C4-2B (cell line): ENCODE measurements at regions not wholly inside any gene's neighbourhood (a gene's known extent, or its start where the extent isn't known, plus 50 kb on each side); places are given as distances from the start of the nearest gene placed in this dataset.

Experiments used
- H3K27ac ChIP-seq: fragments of 450-650 bp; 2 replicates; pipeline ENCODE4 v1.5.1; 2017
- ZFX ChIP-seq: fragments of 450-650 bp; IDR thresholded peaks from 2 replicates; pipeline ENCODE4 v1.6.1; 2017
- TF ChIP-seq, protein P1 (sequence below): fragments of 450-650 bp; conservative IDR thresholded peaks from 2 replicates; pipeline ENCODE4 v1.5.1; 2017; ENCODE audit warnings: mild to moderate bottlenecking

DNA sequence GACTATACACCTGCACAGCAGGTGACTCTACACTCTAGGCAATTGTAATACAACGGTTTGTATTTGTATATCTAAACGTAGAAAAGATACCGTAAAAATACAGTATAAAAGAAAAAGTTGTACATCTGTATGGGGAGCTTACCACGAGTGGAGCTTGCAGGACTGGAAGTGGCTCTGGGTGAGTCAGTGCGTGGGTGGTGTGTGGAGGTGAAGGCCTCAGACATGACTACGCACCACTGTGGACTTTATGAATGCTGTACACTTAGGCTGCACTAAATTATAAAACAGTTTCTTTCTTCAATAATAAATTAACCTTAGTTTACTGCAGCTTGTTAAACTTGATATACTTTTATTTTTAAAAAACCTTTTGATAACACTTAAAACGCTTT, 85.0 kb upstream of the FAT1 start:
- TF ChIP-seq, protein P1, sequence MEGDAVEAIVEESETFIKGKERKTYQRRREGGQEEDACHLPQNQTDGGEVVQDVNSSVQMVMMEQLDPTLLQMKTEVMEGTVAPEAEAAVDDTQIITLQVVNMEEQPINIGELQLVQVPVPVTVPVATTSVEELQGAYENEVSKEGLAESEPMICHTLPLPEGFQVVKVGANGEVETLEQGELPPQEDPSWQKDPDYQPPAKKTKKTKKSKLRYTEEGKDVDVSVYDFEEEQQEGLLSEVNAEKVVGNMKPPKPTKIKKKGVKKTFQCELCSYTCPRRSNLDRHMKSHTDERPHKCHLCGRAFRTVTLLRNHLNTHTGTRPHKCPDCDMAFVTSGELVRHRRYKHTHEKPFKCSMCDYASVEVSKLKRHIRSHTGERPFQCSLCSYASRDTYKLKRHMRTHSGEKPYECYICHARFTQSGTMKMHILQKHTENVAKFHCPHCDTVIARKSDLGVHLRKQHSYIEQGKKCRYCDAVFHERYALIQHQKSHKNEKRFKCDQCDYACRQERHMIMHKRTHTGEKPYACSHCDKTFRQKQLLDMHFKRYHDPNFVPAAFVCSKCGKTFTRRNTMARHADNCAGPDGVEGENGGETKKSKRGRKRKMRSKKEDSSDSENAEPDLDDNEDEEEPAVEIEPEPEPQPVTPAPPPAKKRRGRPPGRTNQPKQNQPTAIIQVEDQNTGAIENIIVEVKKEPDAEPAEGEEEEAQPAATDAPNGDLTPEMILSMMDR, result no peak
- TF ChIP-seq ZFX, result no peak
- no peak overlapping the region for H3K27ac ChIP-seq

DNA sequence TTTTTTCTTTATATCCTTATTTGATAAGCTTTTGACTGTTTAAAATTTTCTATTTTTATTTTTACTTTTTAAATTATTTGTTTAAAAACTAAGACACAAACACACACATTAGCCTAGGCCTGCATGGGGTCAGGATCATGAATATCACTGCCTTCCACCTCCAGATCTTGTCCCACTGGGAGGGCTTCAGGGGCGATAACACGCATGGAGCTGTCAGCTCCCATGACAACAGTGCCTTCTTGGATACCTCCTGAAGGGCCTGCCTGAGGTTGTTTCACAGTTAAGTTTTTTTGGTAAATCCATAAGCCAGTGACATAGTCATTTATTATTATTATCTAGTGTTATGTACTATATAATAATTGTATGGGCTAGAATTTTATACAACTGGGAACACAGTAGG, 85.4 kb upstream of the FAT1 start:
- H3K27ac ChIP-seq, result no peak overlapping the region
- TF ChIP-seq, protein P1, result no peak
- TF ChIP-seq ZFX, result no peak

DNA sequence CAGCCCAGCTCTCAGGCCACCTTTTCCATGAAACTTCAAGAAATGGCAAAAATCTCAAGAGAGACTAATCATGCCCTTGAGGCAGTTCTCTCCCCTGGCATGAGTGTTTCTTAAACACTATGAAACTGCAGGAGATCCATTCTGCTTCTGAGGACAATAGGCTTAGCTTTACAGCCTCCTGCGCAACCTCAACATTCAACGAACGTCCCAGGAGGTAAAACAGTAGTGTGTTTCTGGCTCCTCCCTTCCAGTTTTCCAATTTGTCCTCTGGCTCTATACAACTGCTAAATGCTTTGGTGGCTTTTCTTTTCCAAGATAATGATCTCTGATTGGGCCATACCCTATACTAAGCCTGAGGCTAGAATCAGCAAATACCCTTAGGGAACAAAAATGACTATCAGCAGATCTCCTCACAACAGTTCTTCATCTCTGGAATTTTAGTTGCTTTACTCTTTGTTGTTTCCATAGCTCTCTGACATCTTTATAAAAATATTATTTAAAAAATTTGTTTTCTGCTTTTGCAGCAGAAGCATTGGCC, 87.0 kb upstream of the FAT1 start:
- H3K27ac ChIP-seq, result no peak overlapping the region
- no peak for TF ChIP-seq ZFX
- TF ChIP-seq, protein P1, result no peak

DNA sequence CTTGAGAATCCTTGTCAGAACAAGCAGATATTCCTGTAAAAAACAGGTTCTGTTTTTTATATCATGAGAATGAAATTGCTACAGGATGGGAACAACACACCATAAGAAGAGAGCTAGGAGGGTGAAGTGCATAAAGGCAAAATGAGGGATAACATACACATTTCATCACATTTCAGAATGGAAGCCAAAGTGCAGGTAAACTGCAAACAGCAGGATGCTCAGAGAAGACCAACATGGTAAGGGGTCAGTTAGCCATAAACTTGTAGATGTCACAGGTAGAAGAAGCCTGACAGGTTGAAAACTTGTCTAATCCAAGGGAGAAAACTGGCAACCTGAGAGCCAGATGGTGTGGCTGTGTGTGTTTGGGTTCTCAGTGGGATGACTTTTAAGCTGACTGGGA, 88.9 kb upstream of the FAT1 start:
- no peak overlapping the region for H3K27ac ChIP-seq
- TF ChIP-seq, protein P1, result no peak
- TF ChIP-seq ZFX, result no peak

DNA sequence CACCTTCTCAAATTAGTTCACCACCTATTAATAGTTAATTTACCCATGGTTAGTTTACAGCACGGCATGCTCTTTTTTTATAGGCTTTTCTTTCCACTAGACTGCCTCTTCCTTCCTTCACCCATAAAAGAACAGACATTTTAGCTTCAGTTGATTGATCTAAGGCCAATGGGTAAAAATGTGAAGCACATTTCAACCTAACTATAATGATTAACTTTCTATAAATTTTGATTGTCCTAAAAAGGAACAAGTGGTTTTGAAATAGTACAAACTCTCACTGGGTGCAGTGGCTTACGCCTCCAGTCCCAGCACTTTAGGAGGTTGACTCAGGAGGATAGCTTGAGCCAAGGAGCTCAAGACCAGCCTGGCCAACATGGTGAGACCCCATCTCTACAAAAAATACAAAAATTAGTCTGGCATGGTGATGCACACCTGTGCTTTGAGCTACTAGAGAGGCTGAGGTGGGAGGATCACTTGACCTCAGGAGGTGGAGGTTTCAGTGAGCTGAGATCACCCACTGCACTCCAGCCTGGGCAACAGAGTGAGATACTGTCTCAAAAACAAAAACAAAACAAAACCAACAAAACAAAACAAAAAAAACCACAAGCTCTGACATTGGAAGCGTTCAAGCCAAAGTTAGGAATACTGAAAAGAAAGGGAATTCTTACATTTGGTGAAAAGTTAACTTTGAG, 89.9 kb upstream of the FAT1 start:
- H3K27ac ChIP-seq, result no peak overlapping the region
- no peak for TF ChIP-seq ZFX
- TF ChIP-seq, protein P1, result no peak

DNA sequence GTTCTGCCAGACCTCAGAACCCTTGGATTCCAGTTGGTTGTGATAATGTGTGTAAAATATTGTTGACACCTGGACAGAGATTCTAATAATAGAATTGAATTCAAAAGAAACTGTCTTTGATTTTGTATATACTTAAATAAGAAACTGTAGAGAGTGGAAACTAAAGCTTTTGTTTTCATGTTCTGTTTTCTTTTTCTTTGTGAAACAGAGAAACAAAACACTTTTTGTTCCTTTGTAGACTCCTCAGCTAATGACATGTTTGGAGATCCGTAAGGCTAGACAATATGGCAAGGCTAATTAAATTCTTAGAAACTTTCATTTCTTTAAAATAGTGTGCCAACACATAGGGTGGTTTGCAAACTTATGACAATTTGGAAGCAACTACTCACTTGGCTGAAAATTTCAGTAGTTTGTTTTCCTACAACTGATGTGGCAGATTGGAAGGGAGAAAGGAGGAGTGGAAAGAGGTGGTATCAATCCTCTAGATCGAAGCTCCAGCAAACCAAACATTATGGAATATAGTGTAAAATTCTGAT, 90.9 kb upstream of the FAT1 start:
- TF ChIP-seq, protein P1, result no peak
- TF ChIP-seq ZFX, result no peak

DNA sequence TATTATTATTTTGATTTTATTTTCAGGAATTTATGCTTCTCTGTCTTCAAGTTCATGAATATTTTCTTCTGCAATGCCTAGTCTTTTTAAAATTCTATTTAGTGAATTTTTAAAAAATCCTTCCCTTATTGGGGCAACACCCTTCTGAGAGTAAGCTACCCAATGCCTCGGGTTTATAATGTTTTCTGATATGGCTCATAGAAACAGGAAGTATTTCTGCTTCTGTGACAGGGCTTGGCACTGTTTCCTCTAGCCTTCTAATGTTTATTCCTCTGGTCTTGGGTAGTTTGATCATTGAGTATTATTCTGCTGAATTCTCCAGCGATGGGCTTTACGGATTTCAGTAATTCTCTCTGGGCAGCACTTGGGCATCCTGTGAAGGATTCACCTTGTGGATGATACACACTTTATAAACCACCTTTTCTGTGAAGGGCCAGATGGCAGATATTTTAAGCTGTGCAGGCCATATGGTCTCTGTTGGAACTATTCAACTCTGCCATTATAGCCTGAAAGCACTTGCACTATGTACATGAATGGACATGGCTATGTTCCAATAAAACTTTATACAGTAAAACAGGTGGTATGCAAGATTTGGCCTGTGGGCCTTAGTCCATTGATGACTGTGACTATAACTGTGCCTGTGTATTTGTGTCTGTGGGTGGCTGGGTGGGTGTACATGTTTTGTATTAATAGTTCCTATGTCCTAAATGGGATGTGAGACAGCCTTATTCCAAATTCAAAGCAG, 95.9 kb upstream of the FAT1 start:
- no peak for TF ChIP-seq ZFX
- H3K27ac ChIP-seq, result no peak overlapping the region

More for the DNA sequence above, 90.9 kb upstream of the FAT1 start:
- no peak overlapping the region for H3K27ac ChIP-seq
